ENCODE measurements at regions not wholly inside any gene's neighbourhood (a gene's known extent, or its start where the extent isn't known, plus 50 kb on each side); places are given as distances from the start of the nearest gene placed in this dataset.
"Not testable (repeated sequence)": the region's sequence is repeated elsewhere in the genome, so short reads cannot be mapped to it uniquely, and the experiment has no call there.

GRCh38 chr13:81350056-81350455, 1009.1 kb upstream of the SPRY2 start:
- in situ Hi-C loops (cut with MboI; ENCODE audit: low sequenced_read_pairs): no loop called here
- no peaks in the 10 kb centered on the region for H3K27me3 ChIP-seq (ENCODE audit: low read depth)
- DNase-seq (ENCODE audit: low spot score in 2 of 2): no peak

DNA sequence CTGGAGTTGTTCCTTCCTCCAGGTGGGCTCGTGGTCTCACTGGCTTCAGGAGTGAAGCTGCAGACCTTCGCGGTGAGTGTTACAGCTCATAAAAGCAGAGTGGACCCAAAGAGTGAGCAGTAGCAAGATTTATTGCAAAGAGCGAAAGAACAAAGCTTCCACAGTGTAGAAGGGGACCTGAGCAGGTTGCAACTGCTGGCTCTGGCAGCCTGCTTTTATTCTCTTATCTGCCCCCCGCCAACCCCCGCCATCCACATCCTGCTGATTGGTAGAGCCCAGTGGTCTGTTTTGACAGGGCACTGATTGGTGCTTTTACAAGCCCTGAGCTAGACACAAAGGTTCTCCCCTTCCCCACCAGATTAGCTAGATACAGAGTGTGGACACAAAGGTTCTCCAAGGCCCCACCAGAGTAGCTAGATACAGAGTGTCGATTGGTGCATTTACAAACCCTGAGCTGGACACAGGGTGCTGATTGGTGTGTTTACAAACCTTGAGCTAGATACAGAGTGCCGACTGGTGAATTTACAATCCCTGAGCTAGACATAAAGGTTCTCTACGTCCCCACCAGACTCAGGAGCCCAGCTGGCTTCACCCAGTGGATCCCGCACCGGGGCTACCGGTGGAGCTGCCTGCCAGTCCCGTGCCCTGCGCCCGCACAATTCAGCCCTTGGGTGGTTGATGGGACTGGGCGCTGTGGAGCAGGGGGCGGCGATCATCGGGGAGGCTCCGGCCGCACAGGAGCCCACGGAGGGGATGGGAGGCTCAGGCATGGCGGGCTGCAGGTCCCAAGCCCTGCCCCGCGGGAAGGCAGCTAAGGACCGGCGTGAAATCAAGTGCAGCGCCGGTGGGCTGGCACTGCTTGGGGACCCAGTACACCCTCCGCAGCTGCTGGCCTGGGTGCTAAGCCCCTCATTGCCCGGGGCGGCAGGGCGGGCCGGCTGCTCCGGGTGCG, 999.5 kb upstream of the SPRY2 start:
- H3K9me3 ChIP-seq; in situ Hi-C loops (cut with MboI; ENCODE audit: low sequenced_read_pairs); H3K27me3 ChIP-seq (ENCODE audit: low read depth); DNase-seq (ENCODE audit: low spot score in 2 of 2); H3K4me1 ChIP-seq; H3K4me3 ChIP-seq; H3K36me3 ChIP-seq (replicated peaks): not testable (repeated sequence)

More at GRCh38 chr13:81350056-81350455, 1009.1 kb upstream of the SPRY2 start:
- no peaks in the 10 kb centered on the region for H3K36me3 ChIP-seq (replicated peaks)
- H3K4me3 ChIP-seq: no peak overlapping the region
- H3K4me1 ChIP-seq: no peaks in the 10 kb centered on the region
- H3K9me3 ChIP-seq: no peaks in the 10 kb centered on the region

DNA sequence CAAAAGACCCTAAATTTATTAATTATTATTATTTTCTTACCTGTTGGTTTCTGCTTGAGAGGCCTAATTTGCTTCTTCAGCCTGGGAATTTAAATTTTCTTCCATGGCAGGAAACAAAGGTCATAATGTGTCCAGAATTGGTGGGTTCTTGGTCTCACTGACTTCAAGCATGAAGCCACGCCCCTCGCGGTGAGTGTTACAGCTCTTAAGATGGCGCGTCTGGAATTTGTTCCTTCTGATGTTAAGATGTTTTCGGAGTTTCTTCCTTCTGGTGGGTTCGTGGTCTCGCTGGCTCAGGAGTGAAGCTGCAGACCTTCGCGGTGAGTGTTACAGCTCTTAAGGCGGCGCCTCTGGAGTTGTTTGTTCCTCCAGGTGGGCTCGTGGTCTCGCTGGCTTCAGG, 998.7 kb upstream of the SPRY2 start:
- H3K4me3 ChIP-seq; H3K36me3 ChIP-seq (replicated peaks); H3K27me3 ChIP-seq (ENCODE audit: low read depth); H3K4me1 ChIP-seq; in situ Hi-C loops (cut with MboI; ENCODE audit: low sequenced_read_pairs); DNase-seq (ENCODE audit: low spot score in 2 of 2); H3K9me3 ChIP-seq: not testable (repeated sequence)

DNA sequence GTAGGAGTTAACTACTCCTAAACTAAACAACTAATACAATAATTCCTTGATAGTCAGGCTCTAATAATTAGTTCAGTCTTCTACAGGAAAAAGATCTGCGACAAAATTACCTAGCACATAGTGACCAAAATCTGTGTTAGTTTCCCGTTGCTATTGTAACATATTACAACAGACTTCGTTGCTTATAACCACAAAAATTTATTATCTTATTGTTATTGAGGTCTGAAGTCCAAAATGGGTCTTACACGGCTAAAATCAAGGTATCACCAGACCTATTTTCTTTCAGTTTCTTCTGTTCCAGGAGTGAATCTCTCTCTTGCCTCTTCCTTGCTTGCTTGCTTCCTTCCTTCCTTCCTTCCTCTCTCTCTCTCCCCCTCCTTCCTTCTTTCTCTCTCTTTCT, 993.6 kb upstream of the SPRY2 start:
- no peak for DNase-seq (ENCODE audit: low spot score in 2 of 2)
- no peak overlapping the region for H3K4me3 ChIP-seq
- H3K9me3 ChIP-seq: no peaks in the 10 kb centered on the region
- H3K36me3 ChIP-seq (replicated peaks): no peaks in the 10 kb centered on the region
- no peaks in the 10 kb centered on the region for H3K4me1 ChIP-seq
- H3K27me3 ChIP-seq (ENCODE audit: low read depth): no peaks in the 10 kb centered on the region
- in situ Hi-C loops (cut with MboI; ENCODE audit: low sequenced_read_pairs): no loop called here

GRCh38 chr13:81326913-81327312, 986.0 kb upstream of the SPRY2 start:
- H3K4me1 ChIP-seq: no peaks in the 10 kb centered on the region
- H3K36me3 ChIP-seq (replicated peaks): no peaks in the 10 kb centered on the region
- in situ Hi-C loops (cut with MboI; ENCODE audit: low sequenced_read_pairs): no loop called here
- no peak overlapping the region for H3K4me3 ChIP-seq
- H3K27me3 ChIP-seq (ENCODE audit: low read depth): no peaks in the 10 kb centered on the region
- no peaks in the 10 kb centered on the region for H3K9me3 ChIP-seq
- no peak for DNase-seq (ENCODE audit: low spot score in 2 of 2)

- no peak for DNase-seq (ENCODE audit: low spot score in 2 of 2)
- in situ Hi-C loops (cut with MboI; ENCODE audit: low sequenced_read_pairs): no loop called here
- H3K27me3 ChIP-seq (ENCODE audit: low read depth): no peaks in the 10 kb centered on the region
- no peaks in the 10 kb centered on the region for H3K36me3 ChIP-seq (replicated peaks)
- H3K4me1 ChIP-seq: no peaks in the 10 kb centered on the region
- no peaks in the 10 kb centered on the region for H3K9me3 ChIP-seq
- no peak overlapping the region for H3K4me3 ChIP-seq
These were observed 979.6 kb upstream of the SPRY2 start for GRCh38 chr13:81320516-81320915.

DNA sequence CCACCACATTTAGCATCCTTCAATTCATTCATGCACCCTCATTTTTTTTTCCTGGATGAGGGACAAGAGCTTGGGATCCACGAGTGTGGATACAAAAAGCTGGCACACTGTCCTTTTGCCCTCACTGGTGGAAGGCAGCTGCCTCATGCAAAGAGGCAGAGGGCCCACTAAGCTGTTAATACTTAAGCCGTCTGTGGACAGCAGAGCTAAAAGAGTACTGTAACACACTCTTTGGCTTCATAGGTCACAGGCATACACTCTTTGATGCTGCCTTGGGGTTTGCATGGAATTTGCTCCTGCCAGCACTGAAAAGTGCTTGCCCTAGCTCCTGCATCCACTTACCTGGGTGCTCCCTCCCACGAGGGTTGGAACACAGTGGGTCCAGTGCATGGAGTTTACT, 978.4 kb upstream of the SPRY2 start:
- Histone ChIP-seq H3K27me3 (ENCODE audit: low read depth) (no peaks in the 10 kb centered on the region), H3K4me3 (no peak overlapping the region), H3K9me3 (no peaks in the 10 kb centered on the region), H3K4me1 (no peaks in the 10 kb centered on the region), H3K36me3 (replicated peaks) (no peaks in the 10 kb centered on the region)
- DNase-seq (ENCODE audit: low spot score in 2 of 2): no peak
- in situ Hi-C loops (cut with MboI; ENCODE audit: low sequenced_read_pairs): no loop called here

DNA sequence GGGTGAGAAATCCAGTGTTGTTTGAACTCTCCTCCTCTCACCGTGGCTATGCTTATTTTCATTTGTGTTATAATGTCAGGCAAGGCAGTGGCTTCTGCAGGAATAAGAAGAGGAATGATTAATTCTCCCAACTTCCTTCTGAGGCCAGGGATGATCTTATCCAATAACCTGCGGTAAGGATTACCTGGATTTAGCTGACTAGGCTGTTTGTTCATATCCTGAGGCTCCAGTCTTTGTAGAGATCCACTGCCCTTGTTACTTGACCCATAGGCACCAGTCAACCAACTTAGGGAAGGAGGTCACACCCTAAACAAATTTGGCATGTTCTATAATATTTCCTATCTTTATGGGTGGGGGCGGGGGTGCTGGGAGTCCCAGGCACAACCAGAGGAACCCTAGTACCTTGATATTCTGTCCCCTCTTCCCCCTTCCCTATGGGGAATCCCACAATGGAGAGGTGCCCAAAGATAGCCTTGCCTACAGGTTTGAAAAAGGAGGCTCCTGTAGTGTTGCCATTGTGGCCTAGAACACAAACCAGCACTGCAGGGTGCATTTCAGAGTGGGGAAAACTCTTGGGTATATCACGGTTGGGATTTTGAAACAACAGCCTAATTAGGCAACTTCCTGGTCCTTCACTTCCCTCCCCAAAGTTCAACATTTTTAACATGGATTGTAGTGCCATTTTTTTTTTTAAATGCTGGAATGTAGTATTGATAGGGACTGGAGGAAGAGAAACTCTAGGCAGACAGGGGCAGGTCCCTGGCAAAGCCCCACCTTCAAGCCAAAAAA, 977.5 kb upstream of the SPRY2 start:
- DNase-seq (ENCODE audit: low spot score in 2 of 2): no peak
- Histone ChIP-seq H3K9me3 (no peaks in the 10 kb centered on the region), H3K36me3 (replicated peaks) (no peaks in the 10 kb centered on the region), H3K27me3 (ENCODE audit: low read depth) (no peaks in the 10 kb centered on the region), H3K4me3 (no peak overlapping the region), H3K4me1 (no peaks in the 10 kb centered on the region)
- in situ Hi-C loops (cut with MboI; ENCODE audit: low sequenced_read_pairs): no loop called here

DNA sequence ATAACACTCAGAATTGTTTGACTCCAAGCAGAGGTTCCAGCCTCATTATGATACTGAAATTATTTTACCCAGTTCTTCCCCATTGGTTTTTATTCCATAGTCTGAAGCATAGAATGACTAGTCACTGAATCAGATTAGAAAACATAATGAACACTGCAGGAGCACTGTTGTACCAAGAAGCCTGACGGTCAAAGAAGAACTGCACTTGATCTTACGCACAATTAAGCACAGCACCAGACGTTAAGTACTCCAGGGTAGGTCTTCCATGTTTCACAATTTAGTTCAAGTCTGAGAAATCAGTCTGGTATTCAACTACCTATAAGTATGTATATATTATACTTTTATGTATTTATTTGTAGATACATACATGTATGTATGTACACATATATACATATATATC, 973.5 kb upstream of the SPRY2 start:
- in situ Hi-C loops (cut with MboI; ENCODE audit: low sequenced_read_pairs): no loop called here

GRCh38 chr13:81305928-81306327, 965.0 kb upstream of the SPRY2 start:
- Histone ChIP-seq H3K4me3 (no peak overlapping the region), H3K36me3 (replicated peaks) (no peaks in the 10 kb centered on the region), H3K9me3 (no peaks in the 10 kb centered on the region), H3K27me3 (ENCODE audit: low read depth) (no peaks in the 10 kb centered on the region), H3K4me1 (no peaks in the 10 kb centered on the region)
- in situ Hi-C loops (cut with MboI; ENCODE audit: low sequenced_read_pairs): no loop called here
- DNase-seq (ENCODE audit: low spot score in 2 of 2): no peak

More for the DNA sequence above, 973.5 kb upstream of the SPRY2 start:
- Histone ChIP-seq H3K9me3 (no peaks in the 10 kb centered on the region), H3K36me3 (replicated peaks) (no peaks in the 10 kb centered on the region), H3K4me3 (no peak overlapping the region), H3K27me3 (ENCODE audit: low read depth) (no peaks in the 10 kb centered on the region), H3K4me1 (no peaks in the 10 kb centered on the region)
- no peak for DNase-seq (ENCODE audit: low spot score in 2 of 2)

DNA sequence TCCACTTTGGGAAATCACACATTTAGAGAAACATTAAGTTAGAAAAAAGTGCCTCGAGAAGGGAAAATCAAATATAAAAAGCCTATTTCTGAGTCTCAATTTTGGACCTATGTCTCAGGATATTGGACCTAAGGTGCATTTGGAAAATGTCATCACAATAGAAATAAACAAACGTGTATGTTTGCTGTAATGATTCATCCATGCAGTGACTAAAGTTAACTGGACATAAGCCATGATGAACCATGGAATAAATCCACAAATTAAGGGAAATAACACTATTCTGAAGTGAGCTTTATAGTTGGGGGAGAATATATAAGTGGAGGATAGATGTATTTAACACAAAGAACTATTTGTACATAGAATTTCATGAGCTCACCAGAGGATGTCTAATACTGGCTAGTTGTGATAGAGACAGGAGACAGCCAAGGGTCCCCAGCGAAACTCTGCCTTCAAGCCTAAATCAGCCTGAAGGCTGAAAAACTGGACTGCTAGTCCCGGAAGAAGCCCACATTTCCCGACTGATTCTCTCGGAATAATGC, 963.3 kb upstream of the SPRY2 start:
- H3K9me3 ChIP-seq: no peaks in the 10 kb centered on the region
- H3K36me3 ChIP-seq (replicated peaks): no peaks in the 10 kb centered on the region
- H3K27me3 ChIP-seq (ENCODE audit: low read depth): no peaks in the 10 kb centered on the region
- no peak overlapping the region for H3K4me3 ChIP-seq
- no peak for DNase-seq (ENCODE audit: low spot score in 2 of 2)
- H3K4me1 ChIP-seq: no peaks in the 10 kb centered on the region
- in situ Hi-C loops (cut with MboI; ENCODE audit: low sequenced_read_pairs): no loop called here

DNA sequence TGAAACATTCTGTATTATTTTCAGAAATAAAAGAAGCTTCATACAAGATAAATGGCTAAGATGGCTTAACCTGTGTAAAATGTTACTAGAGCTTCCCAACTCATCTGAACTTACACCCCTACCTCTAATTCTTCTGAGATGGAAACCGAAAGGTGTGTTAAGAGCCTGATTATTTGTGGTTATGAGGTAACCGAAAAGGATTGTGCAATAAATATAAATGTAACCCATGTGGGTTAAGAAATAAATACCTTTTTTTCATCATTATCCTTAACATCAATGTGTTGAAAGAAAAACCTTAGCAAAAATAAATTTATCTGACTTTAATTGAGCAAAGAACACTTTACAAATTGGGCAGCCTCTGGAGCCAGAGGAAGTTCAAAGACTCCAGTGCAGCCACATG, 961.8 kb upstream of the SPRY2 start:
- no peaks in the 10 kb centered on the region for H3K27me3 ChIP-seq (ENCODE audit: low read depth)
- in situ Hi-C loops (cut with MboI; ENCODE audit: low sequenced_read_pairs): no loop called here
- H3K9me3 ChIP-seq: no peaks in the 10 kb centered on the region
- no peaks in the 10 kb centered on the region for H3K4me1 ChIP-seq
- H3K4me3 ChIP-seq: no peak overlapping the region
- H3K36me3 ChIP-seq (replicated peaks): no peaks in the 10 kb centered on the region
- DNase-seq (ENCODE audit: low spot score in 2 of 2): no peak

DNA sequence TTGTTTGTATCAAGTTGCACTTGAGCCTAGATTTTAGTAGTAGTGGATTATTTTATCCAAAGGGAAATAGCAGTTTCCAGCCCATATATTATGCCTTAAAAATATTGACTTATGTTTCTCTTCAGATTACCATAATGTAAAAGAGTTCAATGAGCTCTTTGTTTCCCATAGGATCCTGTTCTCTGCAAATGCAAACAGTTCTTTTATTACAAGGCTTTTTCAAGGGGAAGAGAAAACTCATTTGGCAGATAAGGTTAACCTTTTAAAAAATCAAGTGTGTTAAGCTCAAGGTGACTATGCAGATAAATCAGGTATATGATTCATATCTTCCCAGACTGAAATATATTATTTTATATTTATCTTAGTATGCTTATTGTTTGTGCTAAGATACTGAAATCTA, 961.2 kb upstream of the SPRY2 start:
- Histone ChIP-seq H3K4me1 (no peaks in the 10 kb centered on the region), H3K36me3 (replicated peaks) (no peaks in the 10 kb centered on the region), H3K4me3 (no peak overlapping the region), H3K9me3 (no peaks in the 10 kb centered on the region), H3K27me3 (ENCODE audit: low read depth) (no peaks in the 10 kb centered on the region)
- in situ Hi-C loops (cut with MboI; ENCODE audit: low sequenced_read_pairs): no loop called here
- DNase-seq (ENCODE audit: low spot score in 2 of 2): no peak

GRCh38 chr13:81295177-81295576, 954.3 kb upstream of the SPRY2 start:
- no peaks in the 10 kb centered on the region for H3K4me1 ChIP-seq
- H3K4me3 ChIP-seq: no peak overlapping the region
- no peaks in the 10 kb centered on the region for H3K36me3 ChIP-seq (replicated peaks)
- H3K27me3 ChIP-seq (ENCODE audit: low read depth): no peaks in the 10 kb centered on the region
- in situ Hi-C loops (cut with MboI; ENCODE audit: low sequenced_read_pairs): no loop called here
- no peaks in the 10 kb centered on the region for H3K9me3 ChIP-seq
- no peak for DNase-seq (ENCODE audit: low spot score in 2 of 2)

Data from HAP-1 (cell line).